GM12891 (cell line): ENCODE measurements at regions not wholly inside any gene's neighbourhood (a gene's known extent, or its start where the extent isn't known, plus 50 kb on each side); places are given as distances from the start of the nearest gene placed in this dataset.
"Not testable (repeated sequence)": the region's sequence is repeated elsewhere in the genome, so short reads cannot be mapped to it uniquely, and the experiment has no call there.

ENCODE experiments used
- POLR2A ChIP-seq: IDR thresholded peaks from 2 replicates; pipeline ENCODE4 v1.6.1; 2011; ENCODE audit warnings: low read depth, low read length, control low read depth
- POLR2AphosphoS5 ChIP-seq: IDR thresholded peaks from 2 replicates; pipeline ENCODE4 v1.6.1; 2011; ENCODE audit warnings: low read depth, low read length, control low read depth
- SPI1 ChIP-seq: IDR thresholded peaks from 2 replicates; pipeline ENCODE4 v1.6.1; 2011; ENCODE audit warnings: low read depth, low read length, control low read depth
- TAF1 ChIP-seq: IDR thresholded peaks from 2 replicates; pipeline ENCODE4 v1.6.1; 2011; ENCODE audit warnings: low read depth, low read length, control low read depth

GRCh38 chr21:10445685-10446084 lies 75.7 kb upstream of the TPTE start:
- TF ChIP-seq POLR2A, POLR2AphosphoS5, TAF1, SPI1: not testable (repeated sequence)
